ENCODE measurements at regions not wholly inside any gene's neighbourhood (a gene's known extent, or its start where the extent isn't known, plus 50 kb on each side); places are given as distances from the start of the nearest gene placed in this dataset.

GRCh38 chr14:62101673-62102348 is 339.6 kb downstream of the SNAPC1 start:
- TF ChIP-seq CTCF (IDR thresholded peaks at IDR 0.05) (no peak), POLR2AphosphoS5 (IDR thresholded peaks at IDR 0.05; ENCODE audit: insufficient read depth in 1 of 2, low read depth in 1 of 2) (no peak), POLR2A (IDR thresholded peaks at IDR 0.05) (no peak)

Measured in vagina (tissue), 2 donors.